Small intestine (tissue), 7 donors: ENCODE measurements at regions not wholly inside any gene's neighbourhood (a gene's known extent, or its start where the extent isn't known, plus 50 kb on each side); places are given as distances from the start of the nearest gene placed in this dataset.
A peak's percentile ranks its signal among the peaks of the same experiment; 100 is the strongest.

Experiments used
- DNase-seq, 2 donors: peaks; one replicate each; pipeline versions ENCODE4 v3.0.0 to v3.0.0-alpha.2; 2013
- FAIRE-seq: peaks from 2 replicates; lab custom pipeline; 2012; peaks lifted over from hg19 to GRCh38; lab: Jason Lieb, UNC
- H3K27ac ChIP-seq, 3 donors: one replicate each; pipeline ENCODE4 v1.5.1; 2013; ENCODE audit warnings: low read length in 2 of 3, mild to moderate bottlenecking in 2 of 3, control low read depth in 1 of 3, inconsistent platforms in 1 of 3, low read depth in 1 of 3, moderate library complexity in 1 of 3
- H3K27me3 ChIP-seq, 3 donors: one replicate each; pipeline ENCODE4 v1.6.1; 2013; ENCODE audit warnings: low read length in 3 of 3, inconsistent platforms in 1 of 3; ENCODE audit not compliant: control insufficient read depth in 3 of 3, insufficient read depth in 3 of 3
- H3K36me3 ChIP-seq, 3 donors: one replicate each; pipeline ENCODE4 v1.6.1; 2013; ENCODE audit warnings: low read length in 3 of 3, inconsistent platforms in 1 of 3, low read depth in 1 of 3, mild to moderate bottlenecking in 1 of 3, moderate library complexity in 1 of 3; ENCODE audit not compliant: control insufficient read depth in 3 of 3, insufficient read depth in 2 of 3
- H3K4me1 ChIP-seq, 3 donors: one replicate each; pipeline ENCODE4 v1.6.1; 2013; ENCODE audit warnings: low read length in 2 of 3, inconsistent platforms in 1 of 3, low read depth in 1 of 3, mild to moderate bottlenecking in 1 of 3, moderate library complexity in 1 of 3; ENCODE audit not compliant: control insufficient read depth in 3 of 3, insufficient read depth in 2 of 3
- H3K4me3 ChIP-seq, 3 donors: one replicate each; pipeline ENCODE4 v1.5.1; 2013; ENCODE audit warnings: low read length in 3 of 3, control low read depth in 1 of 3, inconsistent platforms in 1 of 3, low read depth in 1 of 3, mild to moderate bottlenecking in 1 of 3, moderate library complexity in 1 of 3
- H3K9me3 ChIP-seq, 2 donors: one replicate each; pipeline ENCODE4 v1.6.1; 2013; ENCODE audit warnings: low read depth in 1 of 2, low read length in 1 of 2; ENCODE audit not compliant: control insufficient read depth in 2 of 2, insufficient read depth in 1 of 2
- WGBS, 3 donors: extraction: QIAGEN DNeasy Blood & Tissue Kit; methylation state at CpG; one replicate each; pipeline ENCODE4 v1.1.7; 2013; 5-methylcytosine and 5-hydroxymethylcytosine counted together
- donor health status: healthy with polysubstance abuse.
- donor health status: control.
- donor health status: control.
- donor health status: Bipolar disorder and iron deficiency.
- donor health status: healthy.

DNA sequence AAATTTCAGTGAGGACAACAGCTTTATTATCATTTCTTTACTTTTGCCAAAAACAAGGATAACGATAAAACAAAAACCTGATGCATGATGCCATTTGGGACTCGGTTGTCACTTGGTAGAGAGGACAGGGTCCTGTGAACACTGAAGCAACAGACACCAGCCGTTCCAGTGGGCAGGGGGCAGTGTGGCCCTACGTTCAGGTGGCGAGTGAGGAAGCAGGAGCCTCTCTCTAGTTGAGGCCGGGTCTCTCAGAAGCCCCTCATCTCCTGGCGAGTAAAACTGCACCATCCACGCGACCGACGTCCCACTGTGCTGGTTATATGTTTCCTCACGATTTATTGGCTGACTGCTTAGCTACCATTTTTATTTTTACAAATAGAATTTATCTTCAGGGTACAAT, 231.6 kb downstream of the THBS2 start:
- WGBS, 3 donors: 79 to 87% (median 85%) methylated on average over 12 of the region's 12 CpGs
- no peaks in the 10 kb centered on the region for H3K27me3 ChIP-seq
- no peak overlapping the region for H3K27ac ChIP-seq
- peaks cover 0 to 4% of the 10 kb centered on the region in 2 donors for H3K9me3 ChIP-seq
- no peaks in the 10 kb centered on the region for H3K4me1 ChIP-seq
- H3K4me3 ChIP-seq: no peak overlapping the region
- no peaks in the 10 kb centered on the region for H3K36me3 ChIP-seq
- no peak for FAIRE-seq
- no peak for DNase-seq

GRCh38 chr6:169020821-169021220, 232.8 kb downstream of the THBS2 start:
- H3K27ac ChIP-seq: no peak overlapping the region
- 51 to 79% (median 65%) methylated on average over 8 of the region's 8 CpGs for WGBS, 3 donors
- no peak for FAIRE-seq

DNA sequence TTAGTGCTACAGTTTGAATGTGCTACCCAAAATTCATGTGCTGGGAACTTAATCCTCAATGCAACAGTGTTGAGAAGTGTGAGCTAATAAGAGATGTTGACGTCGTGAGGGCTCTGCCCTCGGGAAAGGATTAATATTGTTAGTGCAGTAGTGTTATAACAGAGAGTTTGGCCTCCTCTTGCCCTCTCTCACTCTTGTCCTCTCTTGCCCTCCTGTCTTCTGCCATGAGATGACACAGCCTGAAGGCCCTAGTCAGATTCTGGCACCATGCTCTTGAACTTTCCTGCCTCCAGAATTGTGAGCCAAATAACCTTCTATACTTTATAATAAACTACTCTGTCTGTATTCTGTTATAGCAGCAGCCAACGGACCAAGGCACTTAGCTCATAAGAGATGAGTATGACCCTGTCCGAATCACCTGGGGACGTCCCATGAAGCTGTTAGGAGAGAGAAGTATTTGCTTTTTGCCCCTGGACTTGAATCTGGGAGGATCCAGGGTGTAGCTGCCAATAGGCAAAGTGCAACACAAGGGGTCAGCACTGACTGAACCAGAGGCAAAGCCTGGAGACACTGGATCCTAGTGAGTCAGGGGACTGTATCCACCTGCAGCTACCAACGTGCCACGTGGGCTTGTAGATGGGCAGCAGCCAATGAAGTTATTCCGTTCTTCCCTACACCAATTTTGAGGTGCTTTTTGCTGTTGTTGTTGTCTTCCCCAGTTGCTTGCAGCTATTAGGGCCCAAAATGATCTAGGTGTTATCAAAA, 233.7 kb downstream of the THBS2 start:
- FAIRE-seq (no peak), DNase-seq (peak in 1 of 2 donors; percentile 38)
- H3K27me3 ChIP-seq: no peaks in the 10 kb centered on the region
- no peak overlapping the region for H3K4me3 ChIP-seq
- H3K4me1 ChIP-seq: no peaks in the 10 kb centered on the region
- H3K27ac ChIP-seq: no peak overlapping the region
- no peaks in the 10 kb centered on the region for H3K36me3 ChIP-seq
- peaks cover 0 to 4% of the 10 kb centered on the region in 2 donors for H3K9me3 ChIP-seq
- 55 to 58% (median 57%) methylated on average over 9 of the region's 9 CpGs for WGBS, 3 donors

More at GRCh38 chr6:169020821-169021220, 232.8 kb downstream of the THBS2 start:
- Histone ChIP-seq H3K36me3 (no peaks in the 10 kb centered on the region), H3K9me3 (peaks cover 0 to 4% of the 10 kb centered on the region in 2 donors), H3K27me3 (no peaks in the 10 kb centered on the region), H3K4me3 (no peak overlapping the region), H3K4me1 (no peaks in the 10 kb centered on the region)
- peak in 1 of 2 donors; percentile 14 for DNase-seq

DNA sequence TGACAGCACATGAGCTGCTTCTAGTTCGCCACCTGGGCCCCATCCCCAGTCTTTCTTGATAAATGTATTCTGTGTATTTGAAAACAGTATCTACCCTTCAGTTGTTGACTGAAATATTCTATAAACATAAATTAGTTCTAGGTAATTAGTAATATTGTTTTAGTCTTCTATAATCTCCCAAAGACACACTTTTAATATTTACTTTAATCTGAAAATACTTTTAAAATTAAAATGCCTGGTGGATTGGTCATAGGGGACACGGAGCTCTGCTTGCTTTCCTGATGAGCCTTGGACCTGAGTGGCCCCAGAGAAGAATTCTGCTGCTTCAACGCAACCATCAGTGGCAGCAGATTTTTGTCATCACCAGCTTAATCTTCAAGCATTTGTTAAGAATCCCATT, 234.5 kb downstream of the THBS2 start:
- H3K4me1 ChIP-seq: no peaks in the 10 kb centered on the region
- no peak overlapping the region for H3K27ac ChIP-seq
- 70 to 79% (median 79%) methylated on average over 3 of the region's 3 CpGs for WGBS, 3 donors
- H3K9me3 ChIP-seq: peaks cover 0 to 4% of the 10 kb centered on the region in 2 donors
- no peaks in the 10 kb centered on the region for H3K36me3 ChIP-seq
- no peak for FAIRE-seq
- H3K4me3 ChIP-seq: no peak overlapping the region
- no peaks in the 10 kb centered on the region for H3K27me3 ChIP-seq
- DNase-seq: no peak

DNA sequence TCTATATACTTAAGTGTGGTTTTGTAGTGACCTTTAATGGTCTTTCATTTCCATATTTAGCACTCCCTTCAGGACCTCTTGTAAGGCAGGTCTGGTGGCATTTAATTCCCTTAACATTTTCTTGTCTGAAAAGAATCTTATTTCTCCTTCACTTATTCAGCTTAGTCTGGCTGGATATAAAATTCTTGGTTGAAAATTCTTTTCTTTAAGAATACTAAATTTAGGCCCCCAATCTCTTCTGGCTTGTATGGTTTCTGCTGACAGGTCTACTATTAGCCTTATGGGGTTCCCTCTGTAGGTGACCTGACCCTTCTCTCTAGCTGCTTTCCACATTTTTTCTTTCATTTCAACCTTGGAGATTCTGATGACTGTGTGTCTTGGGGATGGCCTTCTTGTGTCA, 236.9 kb downstream of the THBS2 start:
- Histone ChIP-seq H3K9me3 (peaks cover 0 to 4% of the 10 kb centered on the region in 2 donors), H3K4me3 (no peak overlapping the region), H3K27ac (no peak overlapping the region), H3K27me3 (no peaks in the 10 kb centered on the region), H3K4me1 (no peaks in the 10 kb centered on the region), H3K36me3 (no peaks in the 10 kb centered on the region)
- DNase-seq (no peak), FAIRE-seq (no peak)

DNA sequence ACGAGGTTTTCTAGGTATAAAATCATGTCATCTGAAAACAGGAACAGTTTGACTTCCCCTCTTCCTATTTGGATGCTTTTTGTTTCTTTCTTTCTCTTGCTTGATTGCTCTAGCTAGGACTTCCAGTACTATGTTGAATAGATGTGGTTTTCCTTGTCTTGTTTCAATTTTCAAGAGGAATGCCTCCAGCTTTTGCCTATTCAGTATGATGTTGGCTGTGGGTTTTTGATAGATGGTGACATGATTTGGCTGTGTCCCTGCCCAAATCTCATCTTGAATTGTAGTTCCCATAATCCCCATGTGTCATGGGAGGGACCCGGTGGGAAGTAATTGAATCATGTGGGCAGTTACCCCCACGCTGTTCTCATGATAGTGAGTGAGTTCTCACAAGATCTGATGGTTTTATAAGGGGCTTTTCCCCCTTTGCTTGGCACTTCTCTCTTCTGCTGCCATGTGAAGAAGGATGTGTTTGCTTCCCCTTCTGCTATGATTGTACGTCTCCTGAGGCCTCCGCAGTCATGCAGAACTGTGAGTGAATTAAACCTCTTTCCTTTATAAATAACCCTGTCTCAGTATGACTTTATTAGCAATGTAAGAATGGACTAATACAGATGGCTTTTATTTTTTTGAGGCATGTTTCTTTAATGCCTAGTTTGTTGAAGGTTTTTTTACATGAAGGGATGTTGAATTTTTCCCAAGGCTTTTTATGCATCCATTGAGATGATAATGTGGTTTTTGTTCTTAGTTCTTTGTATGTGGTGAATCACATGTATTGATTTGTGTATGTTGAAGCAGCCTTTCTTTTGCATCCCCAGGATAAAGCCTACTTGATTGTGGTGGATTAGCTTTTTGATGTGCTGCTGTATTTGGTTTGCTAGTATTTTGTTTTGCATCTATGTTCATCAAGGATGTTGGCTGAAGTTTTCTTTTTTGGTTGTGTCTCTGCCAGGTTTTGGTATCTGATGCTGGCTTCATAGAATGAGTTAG, 239.1 kb downstream of the THBS2 start:
- Histone ChIP-seq H3K4me1 (no peaks in the 10 kb centered on the region), H3K27ac (no peak overlapping the region), H3K4me3 (no peak overlapping the region), H3K27me3 (no peaks in the 10 kb centered on the region), H3K9me3 (peaks cover 0 to 4% of the 10 kb centered on the region in 2 donors), H3K36me3 (no peaks in the 10 kb centered on the region)
- DNase-seq (no peak), FAIRE-seq (no peak)
- WGBS, 3 donors: 66 to 81% (median 76%) methylated on average over 5 of the region's 5 CpGs

DNA sequence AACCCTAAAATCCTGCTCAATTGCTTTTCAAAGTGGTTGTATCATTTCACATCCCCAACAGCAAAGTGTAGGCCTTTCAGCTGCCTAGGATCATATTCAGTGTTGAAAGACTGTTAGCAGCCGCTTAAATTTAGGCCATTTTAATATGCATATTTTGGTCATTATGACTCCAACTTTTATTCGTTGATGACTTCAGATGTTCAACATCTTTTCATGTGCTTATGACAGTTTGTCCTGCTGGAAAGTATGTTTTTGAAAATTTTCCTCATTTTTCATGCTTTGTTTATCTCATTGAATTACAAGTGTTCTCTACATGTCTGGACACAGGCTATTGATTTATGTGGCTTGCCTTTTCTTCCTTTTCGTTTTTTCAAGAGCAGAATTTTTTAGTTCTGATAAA, 244.0 kb downstream of the THBS2 start:
- H3K36me3 ChIP-seq: no peaks in the 10 kb centered on the region
- H3K27me3 ChIP-seq: no peaks in the 10 kb centered on the region
- H3K9me3 ChIP-seq: no peaks in the 10 kb centered on the region
- H3K27ac ChIP-seq: no peak overlapping the region
- FAIRE-seq (no peak), DNase-seq (no peak)
- H3K4me1 ChIP-seq: no peaks in the 10 kb centered on the region
- WGBS, 3 donors: 63 to 82% (median 80%) methylated on average over 3 of the region's 3 CpGs
- H3K4me3 ChIP-seq: no peak overlapping the region

- 27 to 66% (median 34%) methylated on average over 4 of the region's 4 CpGs for WGBS, 3 donors
Measured at GRCh38 chr6:169008641-169009257, 244.9 kb downstream of the THBS2 start.

More at GRCh38 chr6:169008641-169009257, 244.9 kb downstream of the THBS2 start:
- Histone ChIP-seq H3K27ac (no peak overlapping the region), H3K27me3 (no peaks in the 10 kb centered on the region), H3K4me3 (no peak overlapping the region), H3K36me3 (no peaks in the 10 kb centered on the region), H3K9me3 (peaks cover 0 to 4% of the 10 kb centered on the region in 2 donors), H3K4me1 (no peaks in the 10 kb centered on the region)
- FAIRE-seq (no peak), DNase-seq (no peak)
